LHCN-M2 (cell line): ENCODE measurements at regions not wholly inside any gene's neighbourhood (a gene's known extent, or its start where the extent isn't known, plus 50 kb on each side); places are given as distances from the start of the nearest gene placed in this dataset.
A peak's percentile ranks its signal among the peaks of the same experiment; 100 is the strongest.

Experiments used
- DNase-seq: peaks from one replicate; pipeline ENCODE4 v3.0.0-alpha.2; 2012; ENCODE audit warnings: low read depth

- DNase-seq: no peak
These were observed 219.0 kb downstream of the CDC5L start for GRCh38 chr6:44606504-44606903.

- no peak for DNase-seq
These were observed 219.5 kb downstream of the CDC5L start for GRCh38 chr6:44606976-44607375.

GRCh38 chr6:44608175-44608574, 220.7 kb downstream of the CDC5L start:
- DNase-seq: no peak

- no peak for DNase-seq
These were observed 221.6 kb downstream of the CDC5L start for GRCh38 chr6:44609051-44609612.

GRCh38 chr6:44614396-44614795, 226.9 kb downstream of the CDC5L start:
- DNase-seq: no peak

GRCh38 chr6:44615621-44616020, 228.1 kb downstream of the CDC5L start:
- no peak for DNase-seq

- no peak for DNase-seq
These were observed 229.9 kb downstream of the CDC5L start for GRCh38 chr6:44617416-44617815.

GRCh38 chr6:44618371-44618770, 230.9 kb downstream of the CDC5L start:
- no peak for DNase-seq

- DNase-seq: no peak
These were observed 233.4 kb downstream of the CDC5L start for GRCh38 chr6:44620922-44621321.

- DNase-seq: no peak
These were observed 234.3 kb downstream of the CDC5L start for GRCh38 chr6:44621846-44622245.

GRCh38 chr6:44622555-44622954, 235.0 kb downstream of the CDC5L start:
- peak; percentile 24 for DNase-seq

- no peak for DNase-seq
These were observed 235.4 kb downstream of the CDC5L start for GRCh38 chr6:44622956-44623355.

GRCh38 chr6:44624226-44624625, 236.7 kb downstream of the CDC5L start:
- no peak for DNase-seq

GRCh38 chr6:44624936-44625573, 237.5 kb downstream of the CDC5L start:
- no peak for DNase-seq

- DNase-seq: no peak
These were observed 238.5 kb downstream of the CDC5L start for GRCh38 chr6:44625996-44626395.

GRCh38 chr6:44626616-44627015, 239.1 kb downstream of the CDC5L start:
- no peak for DNase-seq

GRCh38 chr6:44627091-44627882, 239.8 kb downstream of the CDC5L start:
- DNase-seq: no peak

- DNase-seq: no peak
These were observed 240.4 kb downstream of the CDC5L start for GRCh38 chr6:44627883-44628271.

- DNase-seq: no peak
These were observed 240.8 kb downstream of the CDC5L start for GRCh38 chr6:44628347-44628746.

GRCh38 chr6:44629636-44630035, 242.1 kb downstream of the CDC5L start:
- DNase-seq: no peak

- DNase-seq: peak; percentile 59
These were observed 242.9 kb downstream of the CDC5L start for GRCh38 chr6:44630125-44631028.

- DNase-seq: peak; percentile 4
These were observed 244.5 kb downstream of the CDC5L start for GRCh38 chr6:44631968-44632367.
